NB4 (cell line): ENCODE measurements at regions not wholly inside any gene's neighbourhood (a gene's known extent, or its start where the extent isn't known, plus 50 kb on each side); places are given as distances from the start of the nearest gene placed in this dataset.

Source experiments
- CTCF ChIP-seq: IDR thresholded peaks from one replicate; pipeline ENCODE4 v1.5.1; 2012; ENCODE audit warnings: low read depth, low read length
- MYC ChIP-seq: IDR thresholded peaks from 2 replicates; pipeline ENCODE4 v1.6.1; 2011; ENCODE audit warnings: low read depth, low read length
- POLR2A ChIP-seq: IDR thresholded peaks from 2 replicates; pipeline ENCODE4 v1.6.1; 2011; ENCODE audit warnings: mild to moderate bottlenecking; ENCODE audit not compliant: insufficient read length; ENCODE audit errors: extremely low read depth

GRCh38 chr2:181357979-181358378 is 99.2 kb upstream of the ITGA4 start:
- TF ChIP-seq MYC (no peak), POLR2A (no peak), CTCF (no peak)
